GM21515 (cell line): ENCODE measurements at regions not wholly inside any gene's neighbourhood (a gene's known extent, or its start where the extent isn't known, plus 50 kb on each side); places are given as distances from the start of the nearest gene placed in this dataset.
"Not testable (repeated sequence)": the region's sequence is repeated elsewhere in the genome, so short reads cannot be mapped to it uniquely, and the experiment has no call there.

ENCODE experiments used
- ATAC-seq: cut with Tn5 transposase; IDR thresholded peaks from one replicate; pipeline ENCODE4 v1.9.1; 2021; ENCODE audit not compliant: unreplicated experiment

DNA sequence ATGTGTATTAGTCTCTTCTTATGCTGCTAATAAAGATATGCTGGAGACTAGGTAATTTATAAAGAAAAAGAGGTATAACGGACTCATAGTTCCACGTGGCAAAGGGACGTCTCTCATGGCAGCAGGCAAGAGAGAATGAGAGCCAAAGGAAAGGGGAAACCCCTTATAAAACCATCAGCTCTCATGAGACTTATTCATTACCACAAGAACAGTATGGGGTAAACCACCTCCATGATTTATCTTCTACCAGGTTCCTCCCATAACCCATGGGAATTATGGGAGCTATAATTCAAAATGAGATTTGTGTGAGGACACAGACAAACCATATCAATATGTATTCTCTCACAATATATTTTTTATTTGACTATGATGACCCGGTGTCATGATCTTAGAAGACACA is 109.1 kb downstream of the UTRN start:
- ATAC-seq: no peak

DNA sequence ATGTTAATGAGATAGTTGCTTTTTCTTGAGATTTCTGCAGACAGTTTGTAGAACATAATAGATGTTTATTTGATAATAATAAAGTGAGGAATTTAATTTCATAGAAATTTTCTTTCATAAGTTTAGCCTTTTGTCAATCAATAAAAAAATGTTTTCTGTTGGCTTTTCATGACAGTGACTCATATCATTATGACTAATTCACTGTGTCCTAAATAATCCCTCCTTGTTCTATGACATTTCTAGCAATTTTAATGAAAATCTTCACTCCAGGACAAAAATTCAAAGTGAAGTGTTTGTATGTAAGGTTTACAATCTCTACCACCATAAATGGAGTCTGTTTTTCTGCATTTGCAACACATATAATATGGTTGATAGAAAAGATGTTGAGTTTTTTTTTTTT is 109.9 kb downstream of the UTRN start:
- no peak for ATAC-seq

- no peak for ATAC-seq
Measured at GRCh38 chr6:144395826-144396225, 110.7 kb downstream of the UTRN start.

DNA sequence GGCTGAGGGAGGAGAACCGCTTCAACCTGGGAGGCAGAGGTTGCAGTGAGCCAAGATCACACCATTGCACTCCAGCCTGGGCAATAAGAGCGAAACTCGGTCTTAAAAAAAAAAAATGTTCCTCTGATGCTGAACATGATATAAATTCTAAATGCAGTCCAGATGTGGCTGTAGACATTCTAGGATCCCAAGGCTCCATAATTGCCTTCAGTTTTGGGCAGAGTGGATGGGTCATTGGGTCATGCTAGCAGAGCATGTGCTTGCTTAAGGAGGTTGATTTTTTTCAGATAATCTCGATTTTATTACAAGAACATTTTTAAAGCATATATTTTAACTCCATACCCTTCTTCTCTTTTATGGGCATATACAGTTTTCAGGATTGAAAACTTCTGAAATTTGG is 112.0 kb downstream of the UTRN start:
- no peak for ATAC-seq

GRCh38 chr6:144400321-144400720 is 115.2 kb downstream of the UTRN start:
- ATAC-seq: no peak

- no peak for ATAC-seq
Measured at GRCh38 chr6:144401736-144402733, 116.9 kb downstream of the UTRN start.

DNA sequence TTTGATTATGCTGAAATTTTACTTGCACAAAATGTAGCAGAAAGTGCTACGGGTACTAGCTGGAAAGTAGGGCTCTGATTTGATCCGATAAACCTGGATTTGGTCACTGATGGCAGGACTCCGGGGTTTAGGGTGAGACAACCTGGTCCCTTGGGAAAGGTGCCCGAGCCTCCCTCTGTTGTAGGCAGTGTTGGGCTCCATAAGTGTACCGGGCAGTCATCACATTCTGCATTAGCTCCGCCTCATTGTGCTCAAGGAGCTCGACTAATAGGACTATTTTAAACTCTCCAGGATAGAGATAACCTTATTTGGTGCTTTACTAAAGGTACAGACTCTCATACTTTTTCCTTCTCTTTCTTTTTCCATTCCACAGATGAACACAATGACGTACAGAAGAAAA is 117.6 kb downstream of the UTRN start:
- ATAC-seq: no peak

GRCh38 chr6:144405163-144405562 is 120.0 kb downstream of the UTRN start:
- ATAC-seq: no peak

DNA sequence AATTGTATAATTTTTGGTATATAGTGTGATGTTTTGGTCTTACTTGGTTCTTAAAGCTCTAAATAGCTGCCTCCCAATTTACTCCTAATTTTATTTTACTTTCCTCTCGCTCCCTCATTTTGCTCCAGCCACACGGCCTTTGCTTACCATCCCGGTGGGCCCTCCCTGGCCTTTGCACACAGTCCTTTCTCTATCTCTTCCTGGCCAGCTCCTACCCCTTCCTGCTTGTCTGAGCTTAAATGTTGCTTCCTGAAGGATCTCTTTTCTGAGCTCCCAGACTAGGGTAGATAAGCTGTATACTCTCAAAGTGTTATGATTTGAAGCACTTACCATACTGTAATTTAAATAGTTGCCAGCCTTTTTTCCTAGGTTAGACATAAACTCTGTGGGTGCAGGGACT is 121.7 kb downstream of the UTRN start:
- no peak for ATAC-seq

DNA sequence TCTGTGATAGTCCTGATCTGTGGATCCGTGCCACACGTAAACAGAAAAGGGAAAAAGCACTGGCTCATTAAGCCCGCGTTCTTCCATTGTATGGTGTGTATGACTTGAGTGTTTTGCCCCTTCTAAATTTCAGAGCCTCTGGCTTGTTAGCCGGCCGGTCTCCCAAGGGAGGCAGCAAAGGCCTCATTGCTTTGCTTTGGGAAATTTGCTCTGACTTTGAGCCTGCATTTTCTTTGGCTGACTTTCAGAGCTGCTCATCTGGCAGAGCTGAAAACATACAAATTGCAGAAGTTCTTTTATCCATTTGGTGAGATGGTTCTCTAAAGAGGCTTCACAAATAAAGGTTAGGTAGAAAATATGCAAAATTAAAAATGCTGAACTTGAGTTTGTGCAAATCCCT is 123.0 kb downstream of the UTRN start:
- ATAC-seq: no peak

GRCh38 chr6:144410059-144410458 is 124.9 kb downstream of the UTRN start:
- ATAC-seq: no peak

GRCh38 chr6:144410574-144410973 is 125.4 kb downstream of the UTRN start:
- ATAC-seq: not testable (repeated sequence)

DNA sequence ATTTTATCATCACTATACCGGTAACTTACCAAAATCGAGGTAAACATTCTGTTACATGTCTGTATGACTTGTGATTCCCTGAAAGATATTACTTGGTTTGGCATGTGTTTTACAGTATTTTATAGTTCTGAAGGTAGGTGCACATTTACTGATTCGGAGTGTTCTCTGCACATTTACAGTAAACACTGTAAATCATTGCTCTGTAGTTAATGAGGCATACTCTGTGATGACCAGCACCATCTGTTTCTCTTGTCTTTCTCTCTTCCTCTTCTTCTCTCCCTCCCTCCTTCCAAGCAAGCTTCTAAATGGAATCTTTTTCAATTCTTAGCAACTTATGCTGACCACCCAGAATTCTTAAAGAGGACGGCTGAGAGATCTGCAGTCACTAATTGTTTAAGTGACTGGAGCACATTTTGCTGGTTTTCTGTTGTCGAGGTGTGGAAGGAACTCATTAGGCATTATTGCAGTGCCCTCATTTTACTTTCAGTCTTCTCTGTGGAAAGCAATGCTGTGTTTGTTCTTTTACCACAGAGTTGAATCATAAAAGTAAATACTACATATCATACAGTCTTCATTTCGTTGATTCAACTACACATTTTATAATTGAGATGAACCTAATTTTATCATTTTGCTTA is 126.5 kb downstream of the UTRN start:
- no peak for ATAC-seq

DNA sequence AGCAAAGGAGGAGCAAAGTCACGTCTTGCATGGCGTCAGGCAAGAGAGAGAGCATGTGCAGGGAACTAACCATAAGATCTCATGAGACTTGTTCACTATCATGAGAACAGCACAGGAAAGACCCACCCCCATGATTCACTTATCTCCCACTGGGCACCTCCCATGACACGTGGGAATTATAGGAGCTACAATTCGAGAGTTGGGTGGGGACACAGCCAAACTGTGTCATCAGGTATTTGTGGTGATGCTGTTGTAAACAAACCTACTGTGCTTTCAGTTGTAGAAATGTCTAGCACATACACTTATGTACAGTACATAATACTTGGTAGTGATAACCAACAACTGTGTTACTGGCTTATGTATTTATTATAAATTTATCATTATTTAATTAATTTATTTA is 128.3 kb downstream of the UTRN start:
- no peak for ATAC-seq

DNA sequence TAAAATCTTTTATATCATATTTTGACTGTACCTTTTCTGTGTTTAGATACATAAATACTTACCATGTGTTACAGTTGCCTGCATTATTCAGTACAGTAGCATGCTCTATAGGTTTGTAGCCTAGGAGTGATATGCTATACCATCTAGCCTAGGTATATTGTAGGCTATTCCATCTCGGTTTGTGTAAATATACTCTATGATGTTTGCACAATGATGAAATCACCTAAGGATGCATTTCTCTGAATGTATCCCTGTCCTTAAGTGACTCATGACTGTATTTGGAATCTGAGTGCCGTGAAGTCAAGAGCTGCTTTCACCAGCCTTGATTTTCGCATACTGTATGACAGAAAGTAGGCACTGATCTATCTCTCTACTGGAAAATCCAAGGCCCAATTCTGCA is 129.9 kb downstream of the UTRN start:
- no peak for ATAC-seq

DNA sequence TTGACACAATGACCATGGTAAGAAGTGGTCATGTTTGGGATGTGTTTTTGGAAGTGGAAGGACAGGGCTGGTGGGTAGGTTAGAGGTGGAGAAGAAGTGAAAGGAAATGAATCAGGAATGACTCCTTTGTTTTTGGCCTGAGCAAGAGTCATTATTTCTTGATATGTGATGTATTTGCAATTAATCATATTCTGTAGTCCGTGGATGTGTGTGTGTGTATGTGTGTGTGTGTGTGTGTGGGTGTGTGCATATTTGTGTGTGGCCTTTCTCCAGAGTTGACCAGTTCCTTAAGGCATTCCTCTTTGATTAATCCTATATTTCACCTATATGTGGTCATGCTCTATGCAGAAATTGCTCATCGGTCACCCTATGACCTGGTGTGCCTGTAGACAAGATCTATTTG is 130.7 kb downstream of the UTRN start:
- no peak for ATAC-seq

- no peak for ATAC-seq
Measured at GRCh38 chr6:144416244-144416643, 131.1 kb downstream of the UTRN start.

- ATAC-seq: no peak
Measured at GRCh38 chr6:144416773-144417172, 131.6 kb downstream of the UTRN start.

GRCh38 chr6:144417681-144418080 is 132.5 kb downstream of the UTRN start:
- ATAC-seq: no peak

DNA sequence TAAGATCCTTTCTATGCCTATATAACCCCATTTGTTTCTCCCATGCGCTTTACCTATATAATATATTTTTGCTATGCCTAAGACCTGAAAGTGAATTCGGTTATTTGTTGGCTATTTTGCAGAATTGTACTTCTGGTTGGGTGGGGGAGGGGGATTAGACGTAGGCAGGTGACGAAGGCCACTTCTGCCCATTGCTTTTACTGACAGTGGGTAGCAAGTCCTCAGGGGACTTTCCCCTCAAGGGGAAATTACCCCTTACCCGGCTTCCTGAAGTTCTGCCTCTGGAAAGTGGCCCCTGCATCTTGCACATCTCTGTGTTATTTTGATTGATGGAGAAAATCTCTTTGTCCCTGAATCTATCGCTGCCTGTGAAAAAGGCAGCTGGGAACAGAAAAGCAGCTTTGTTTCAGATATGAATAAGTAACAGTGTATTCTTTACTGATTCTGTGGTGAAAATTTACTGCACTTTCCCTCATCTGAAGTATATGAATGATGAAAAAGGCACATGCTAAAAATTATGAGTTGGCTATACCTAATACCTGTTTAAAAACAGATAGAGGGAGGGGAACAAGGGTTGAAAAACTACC is 133.9 kb downstream of the UTRN start:
- no peak for ATAC-seq

- ATAC-seq: no peak
Measured at GRCh38 chr6:144423167-144423566, 138.0 kb downstream of the UTRN start.

- ATAC-seq: no peak
Measured at GRCh38 chr6:144429753-144430152, 144.6 kb downstream of the UTRN start.
